Ovary (tissue), 3 donors: ENCODE measurements at regions not wholly inside any gene's neighbourhood (a gene's known extent, or its start where the extent isn't known, plus 50 kb on each side); places are given as distances from the start of the nearest gene placed in this dataset.

Source experiments
- EP300 ChIP-seq: sonication (generic); formaldehyde crosslinking; IDR thresholded peaks from one replicate; pipeline ENCODE4 v1.6.1; 2017; ENCODE audit warnings: antibody characterized with exemption
- POLR2A ChIP-seq: fragments of 450-650 bp; IDR thresholded peaks from one replicate; pipeline ENCODE4 v1.6.1; 2017; ENCODE audit warnings: antibody characterized with exemption, mild to moderate bottlenecking, moderate library complexity
- TF ChIP-seq, protein P1 (sequence below), 3 donors: fragments of 450-650 bp in 2 of 3; fragments of 200-600 bp in 1 of 3; IDR thresholded peaks; one replicate each; pipeline versions ENCODE4 v1.5.1 to v1.8.0; 2016 to 2022; ENCODE audit warnings: antibody characterized with exemption in 3 of 3, mild to moderate bottlenecking in 1 of 3
- donor health status: DM: no; HTN: no; CAD: no.

DNA sequence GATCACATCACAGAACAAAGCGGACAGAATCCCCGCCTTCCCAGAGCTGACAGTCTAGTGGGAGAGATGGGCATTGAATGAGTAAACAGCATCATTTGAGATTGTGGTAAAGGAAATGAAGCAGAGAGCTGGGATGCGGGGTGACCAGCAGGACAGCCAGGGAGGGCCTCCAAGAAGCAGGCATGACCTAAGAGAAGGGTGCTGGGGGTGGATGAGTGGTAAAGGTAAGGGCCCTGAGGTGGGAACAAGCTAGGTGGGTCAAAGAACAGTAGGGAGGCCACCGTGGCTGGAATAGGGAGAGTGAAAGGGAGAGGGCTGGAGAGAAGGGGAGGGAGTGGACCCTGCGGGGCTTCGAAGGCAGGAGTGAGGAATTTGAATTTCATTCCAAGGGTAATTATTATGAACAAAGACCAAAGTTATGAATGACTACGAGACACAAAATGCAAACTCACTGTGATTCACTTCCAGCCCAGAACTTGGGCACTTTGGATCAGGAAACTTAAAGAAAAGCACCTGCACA lies 61.4 kb downstream of the CEBPB start:
- TF ChIP-seq, protein P1, sequence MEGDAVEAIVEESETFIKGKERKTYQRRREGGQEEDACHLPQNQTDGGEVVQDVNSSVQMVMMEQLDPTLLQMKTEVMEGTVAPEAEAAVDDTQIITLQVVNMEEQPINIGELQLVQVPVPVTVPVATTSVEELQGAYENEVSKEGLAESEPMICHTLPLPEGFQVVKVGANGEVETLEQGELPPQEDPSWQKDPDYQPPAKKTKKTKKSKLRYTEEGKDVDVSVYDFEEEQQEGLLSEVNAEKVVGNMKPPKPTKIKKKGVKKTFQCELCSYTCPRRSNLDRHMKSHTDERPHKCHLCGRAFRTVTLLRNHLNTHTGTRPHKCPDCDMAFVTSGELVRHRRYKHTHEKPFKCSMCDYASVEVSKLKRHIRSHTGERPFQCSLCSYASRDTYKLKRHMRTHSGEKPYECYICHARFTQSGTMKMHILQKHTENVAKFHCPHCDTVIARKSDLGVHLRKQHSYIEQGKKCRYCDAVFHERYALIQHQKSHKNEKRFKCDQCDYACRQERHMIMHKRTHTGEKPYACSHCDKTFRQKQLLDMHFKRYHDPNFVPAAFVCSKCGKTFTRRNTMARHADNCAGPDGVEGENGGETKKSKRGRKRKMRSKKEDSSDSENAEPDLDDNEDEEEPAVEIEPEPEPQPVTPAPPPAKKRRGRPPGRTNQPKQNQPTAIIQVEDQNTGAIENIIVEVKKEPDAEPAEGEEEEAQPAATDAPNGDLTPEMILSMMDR (IDR thresholded peaks at IDR 0.05), result no peak
- no peak for TF ChIP-seq POLR2A
- no peak for TF ChIP-seq EP300
